HepG2 (cell line): ENCODE measurements at regions not wholly inside any gene's neighbourhood (a gene's known extent, or its start where the extent isn't known, plus 50 kb on each side); places are given as distances from the start of the nearest gene placed in this dataset.

Source experiments
- ATAC-seq: fragments of 200-7000 bp; cut with Tn5 transposase; 3 replicates; pipeline ENCODE4 v1.9.1; 2020; ENCODE audit warnings: mild to moderate bottlenecking, moderate library complexity
- BruUV-seq: library from RNA; stranded (reverse); fragments of 400-500 nt; replicated peaks from 2 replicates; lab custom pipeline; 2021; lab: Mats Ljungman, UMichigan
- CTCF ChIA-PET: fragments of 300-600 bp; formaldehyde crosslinking; extraction: SDS; loops from one replicate; lab custom pipeline; 2021; ENCODE audit warnings: low total read pairs, inconsistent platforms, low intra/inter-chr PET ratio; lab: Yijun Ruan, JAX
- POLR2A ChIA-PET: fragments of 350-600 bp; sonication (Branson Sonifier 250); formaldehyde crosslinking; loops from one replicate; lab custom pipeline; 2020; ENCODE audit warnings: antibody characterized with exemption, inconsistent platforms; lab: Yijun Ruan, JAX
- DNase-seq: peaks from one replicate; pipeline ENCODE4 v3.0.0-alpha.2; 2015; ENCODE audit warnings: low spot score
- FAIRE-seq: peaks from 3 replicates; lab custom pipeline; 2011; peaks lifted over from hg19 to GRCh38; lab: Jason Lieb, UNC
- H2AFZ ChIP-seq: one replicate; pipeline ENCODE4 v1.6.1; 2011; ENCODE audit warnings: low read length, inconsistent platforms
- H3K27ac ChIP-seq: fragments of 300-600 bp; 3 replicates; pipeline ENCODE4 v1.8.0; 2011; ENCODE audit warnings: mixed run types, mild to moderate bottlenecking, mixed read lengths, low read length, inconsistent platforms; ENCODE audit not compliant: insufficient read depth; ENCODE audit errors: extremely low read length
- H3K27me3 ChIP-seq, 2 experiments: fragments of 200-600 bp in 1 of 2; 2 replicates in 1 of 2; 3 replicates in 1 of 2; pipeline versions ENCODE4 v1.6.0 to v1.8.0; 2011; ENCODE audit warnings: low read length in 2 of 2, mild to moderate bottlenecking in 2 of 2, moderate library complexity in 2 of 2, inconsistent platforms in 1 of 2; ENCODE audit not compliant: insufficient read depth in 2 of 2, control insufficient read depth in 1 of 2
- H3K36me3 ChIP-seq, 2 experiments: fragments of 200-600 bp in 1 of 2; replicated peaks in 1 of 2; 2 replicates in 1 of 2; 3 replicates in 1 of 2; pipeline versions ENCODE4 v1.5.1 to v1.8.0; 2011; ENCODE audit warnings: low read length in 2 of 2, inconsistent platforms in 1 of 2; ENCODE audit not compliant: insufficient read depth in 2 of 2, control insufficient read depth in 1 of 2
- H3K4me1 ChIP-seq: 2 replicates; pipeline ENCODE4 v1.5.1; 2012; ENCODE audit warnings: low read length, inconsistent platforms; ENCODE audit not compliant: insufficient read depth
- H3K4me2 ChIP-seq: 2 replicates; pipeline ENCODE4 v1.6.0; 2011; ENCODE audit warnings: low read depth, low read length, inconsistent platforms
- H3K4me3 ChIP-seq, 3 experiments: fragments of 200-600 bp in 1 of 3; sonication (generic), shearing (Covaris generic) in 1 of 3; replicated peaks in 1 of 3; 2 replicates each; pipeline ENCODE4 v1.5.1; 2011 to 2016; ENCODE audit warnings: low read length in 3 of 3, inconsistent platforms in 2 of 3, low read depth in 2 of 3, mild to moderate bottlenecking in 2 of 3, control low read depth in 1 of 3, mixed read lengths in 1 of 3; ENCODE audit not compliant: insufficient read depth in 1 of 3
- H3K79me2 ChIP-seq: one replicate; pipeline ENCODE4 v1.6.1; 2011; ENCODE audit warnings: low read length, inconsistent platforms; ENCODE audit not compliant: insufficient read depth
- H3K9ac ChIP-seq: 2 replicates; pipeline ENCODE4 v1.6.0; 2011; ENCODE audit warnings: mild to moderate bottlenecking, low read depth, low read length, inconsistent platforms; ENCODE audit not compliant: insufficient read depth
- H3K9me3 ChIP-seq: 2 replicates; pipeline ENCODE4 v1.5.1; 2012; ENCODE audit warnings: mild to moderate bottlenecking, low read length
- H4K20me1 ChIP-seq: 2 replicates; pipeline ENCODE4 v1.6.0; 2011; ENCODE audit warnings: inconsistent platforms, mild to moderate bottlenecking, low read length, moderate library complexity; ENCODE audit not compliant: insufficient read depth
- HMG20A ChIP-seq: IDR thresholded peaks from 2 replicates; pipeline ENCODE4 v1.6.1; 2016; ENCODE audit warnings: borderline replicate concordance
- SP5 ChIP-seq: IDR thresholded peaks from 2 replicates; pipeline ENCODE4 v1.6.1; 2016; ENCODE audit warnings: low read depth, borderline replicate concordance
- TRAFD1 ChIP-seq: sonication (generic); formaldehyde crosslinking; IDR thresholded peaks from 2 replicates; pipeline ENCODE4 v1.5.1; 2020; ENCODE audit warnings: missing genetic modification reagents, mild to moderate bottlenecking, borderline replicate concordance
- ZBTB49 ChIP-seq: sonication (generic); formaldehyde crosslinking; IDR thresholded peaks from 2 replicates; pipeline ENCODE4 v1.4.0; 2020; ENCODE audit warnings: missing genetic modification reagents, borderline replicate concordance
- ZFY ChIP-seq: sonication (generic); formaldehyde crosslinking; IDR thresholded peaks from 2 replicates; pipeline ENCODE4 v1.4.0; 2020; ENCODE audit warnings: missing genetic modification reagents
- ZMYM2 ChIP-seq: sonication (generic); formaldehyde crosslinking; IDR thresholded peaks from 2 replicates; pipeline ENCODE4 v1.8.0; 2022; ENCODE audit warnings: mild to moderate bottlenecking, missing genetic modification reagents
- ZNF253 ChIP-seq: sonication (generic); formaldehyde crosslinking; IDR thresholded peaks from 2 replicates; pipeline ENCODE4 v1.8.0; 2022; ENCODE audit warnings: mild to moderate bottlenecking, missing genetic modification reagents, borderline replicate concordance
- ZNF280D ChIP-seq: sonication (generic); formaldehyde crosslinking; IDR thresholded peaks from 2 replicates; pipeline ENCODE4 v1.5.1; 2020; ENCODE audit warnings: mild to moderate bottlenecking, missing genetic modification reagents
- ZNF598 ChIP-seq: sonication (generic); formaldehyde crosslinking; IDR thresholded peaks from 2 replicates; pipeline ENCODE4 v1.5.1; 2020; ENCODE audit warnings: mild to moderate bottlenecking, missing genetic modification reagents, borderline replicate concordance
- ZNF616 ChIP-seq: sonication (generic); formaldehyde crosslinking; IDR thresholded peaks from 2 replicates; pipeline ENCODE4 v1.5.0; 2020; ENCODE audit warnings: low read depth, mild to moderate bottlenecking, missing genetic modification reagents
- ZNF644 ChIP-seq: IDR thresholded peaks from 2 replicates; pipeline ENCODE4 v1.6.1; 2016; ENCODE audit warnings: low read depth
- WGBS: methylation state at CpG from one replicate; pipeline ENCODE4 v1.1.6; 2017; ENCODE audit warnings: low lambda C conversion rate; 5-methylcytosine and 5-hydroxymethylcytosine counted together
- in situ Hi-C: cut with HindIII; loops from 2 replicates; pipeline ENCODE4 v1.10.0; 2017; ENCODE audit warnings: low pct_unique_long_range_greater_than_20kb; ENCODE audit not compliant: extremely low pct_ligation_motif_present
- intact Hi-C: fragments of 100-400 bp; cut with micrococcal nuclease; formaldehyde crosslinking; loops from one replicate; pipeline ENCODE4 v1.10.0; 2022; ENCODE audit not compliant: unreplicated experiment
- TF ChIP-seq, protein P1 (sequence below), 2 experiments: fragments of 450-650 bp in 1 of 2; sonication (generic) in 1 of 2; formaldehyde crosslinking; IDR thresholded peaks; 2 replicates each; pipeline versions ENCODE4 v1.5.0 to v1.8.0; 2020 to 2022; ENCODE audit warnings: mild to moderate bottlenecking in 1 of 2, missing genetic modification reagents in 1 of 2
- TF ChIP-seq, protein P2 (sequence below): sonication (generic); formaldehyde crosslinking; conservative IDR thresholded peaks from 2 replicates; pipeline ENCODE4 v1.4.0; 2020; ENCODE audit warnings: missing genetic modification reagents

DNA sequence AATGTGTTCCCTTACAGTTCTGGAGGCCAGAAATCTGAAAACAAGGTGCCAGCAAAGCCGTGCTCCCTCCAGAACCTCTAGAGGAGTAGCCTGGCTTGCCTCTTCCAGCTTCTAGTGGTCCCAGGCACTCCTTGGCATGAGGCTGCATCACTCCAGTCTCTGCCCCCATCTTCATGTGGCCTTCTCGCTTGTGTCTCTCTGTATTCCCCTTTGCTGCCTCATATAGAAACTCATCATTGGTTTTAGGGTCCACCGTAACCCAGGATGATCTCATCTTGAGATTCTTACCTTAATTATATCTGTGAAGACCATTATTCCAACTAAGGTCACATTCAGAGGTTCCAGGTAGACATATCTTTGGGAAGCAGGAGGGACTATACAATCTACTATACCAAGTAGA, 182.4 kb downstream of the SKIDA1 start:
- H3K36me3 ChIP-seq, result no peaks in the 10 kb centered on the region
- no peak overlapping the region for H2AFZ ChIP-seq
- FAIRE-seq (no peak), ATAC-seq (no peak), DNase-seq (no peak)
- WGBS, result 58% methylated on average over 3 of the region's 3 CpGs
- no peak overlapping the region for H3K4me2 ChIP-seq
- no TSS peak for BruUV-seq
- no peaks in the 10 kb centered on the region for H3K79me2 ChIP-seq
- H4K20me1 ChIP-seq, result no peaks in the 10 kb centered on the region
- in situ Hi-C loops, result no loop called here
- H3K9me3 ChIP-seq, result no peaks in the 10 kb centered on the region
- no peak overlapping the region for H3K27ac ChIP-seq
- intact Hi-C loops, result no loop called here
- POLR2A ChIA-PET, result interaction anchor here (0.7 kb wide), 1 partner anchor 21 kb away, joined by 3 read pairs; no protein-coding TSS in a partner anchor
- no peaks in the 10 kb centered on the region for H3K4me1 ChIP-seq
- H3K9ac ChIP-seq, result no peak overlapping the region
- H3K27me3 ChIP-seq, result peaks cover 0 to 7% of the 10 kb centered on the region in 2 experiments; a peak in 2 of 5 replicates
- CTCF ChIA-PET, result no interaction called here
- TF ChIP-seq ZMYM2 (CRISPR knock-in tag) (no peak), HMG20A (CRISPR knock-in tag) (no peak), TRAFD1 (CRISPR knock-in tag) (no peak), ZFY (CRISPR knock-in tag) (no peak), ZBTB49 (no peak), ZNF644 (CRISPR knock-in tag) (no peak), SP5 (CRISPR knock-in tag) (no peak), ZNF253 (CRISPR knock-in tag) (no peak), ZNF280D (CRISPR knock-in tag) (no peak), ZNF598 (no peak), ZNF616 (CRISPR knock-in tag) (no peak)
- TF ChIP-seq, protein P1, sequence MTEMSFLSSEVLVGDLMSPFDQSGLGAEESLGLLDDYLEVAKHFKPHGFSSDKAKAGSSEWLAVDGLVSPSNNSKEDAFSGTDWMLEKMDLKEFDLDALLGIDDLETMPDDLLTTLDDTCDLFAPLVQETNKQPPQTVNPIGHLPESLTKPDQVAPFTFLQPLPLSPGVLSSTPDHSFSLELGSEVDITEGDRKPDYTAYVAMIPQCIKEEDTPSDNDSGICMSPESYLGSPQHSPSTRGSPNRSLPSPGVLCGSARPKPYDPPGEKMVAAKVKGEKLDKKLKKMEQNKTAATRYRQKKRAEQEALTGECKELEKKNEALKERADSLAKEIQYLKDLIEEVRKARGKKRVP (CRISPR knock-in tag; IDR thresholded peaks at IDR 0.05), result no peak
- TF ChIP-seq, protein P2, sequence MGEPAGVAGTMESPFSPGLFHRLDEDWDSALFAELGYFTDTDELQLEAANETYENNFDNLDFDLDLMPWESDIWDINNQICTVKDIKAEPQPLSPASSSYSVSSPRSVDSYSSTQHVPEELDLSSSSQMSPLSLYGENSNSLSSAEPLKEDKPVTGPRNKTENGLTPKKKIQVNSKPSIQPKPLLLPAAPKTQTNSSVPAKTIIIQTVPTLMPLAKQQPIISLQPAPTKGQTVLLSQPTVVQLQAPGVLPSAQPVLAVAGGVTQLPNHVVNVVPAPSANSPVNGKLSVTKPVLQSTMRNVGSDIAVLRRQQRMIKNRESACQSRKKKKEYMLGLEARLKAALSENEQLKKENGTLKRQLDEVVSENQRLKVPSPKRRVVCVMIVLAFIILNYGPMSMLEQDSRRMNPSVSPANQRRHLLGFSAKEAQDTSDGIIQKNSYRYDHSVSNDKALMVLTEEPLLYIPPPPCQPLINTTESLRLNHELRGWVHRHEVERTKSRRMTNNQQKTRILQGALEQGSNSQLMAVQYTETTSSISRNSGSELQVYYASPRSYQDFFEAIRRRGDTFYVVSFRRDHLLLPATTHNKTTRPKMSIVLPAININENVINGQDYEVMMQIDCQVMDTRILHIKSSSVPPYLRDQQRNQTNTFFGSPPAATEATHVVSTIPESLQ (CRISPR knock-in tag), result no peak
- TF ChIP-seq, all 625 proteins: peak for 0
- H3K4me3 ChIP-seq, result no peak overlapping the region
